ENCODE measurements at regions not wholly inside any gene's neighbourhood (a gene's known extent, or its start where the extent isn't known, plus 50 kb on each side); places are given as distances from the start of the nearest gene placed in this dataset.

DNA sequence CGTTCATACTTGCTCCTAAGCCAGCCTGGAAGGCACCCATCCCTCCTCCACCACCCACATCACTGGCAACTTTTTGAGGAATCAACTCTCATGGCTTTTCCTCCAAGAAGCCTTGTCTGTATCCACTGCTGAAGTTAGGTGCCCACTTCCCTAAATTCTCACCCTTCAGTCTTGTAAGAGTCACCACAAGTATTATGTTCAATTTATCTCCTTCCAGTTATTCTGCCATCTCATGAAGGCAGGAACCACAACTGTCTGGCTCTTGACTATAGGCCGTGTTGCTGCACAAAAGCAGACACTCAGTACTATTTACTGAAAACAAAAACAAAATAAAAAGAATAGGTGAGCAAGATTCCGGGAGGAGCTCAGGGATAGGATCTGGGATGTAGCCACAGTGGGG, 234.8 kb downstream of the CYRIA start:
- Histone ChIP-seq H4K91ac (ENCODE audit: insufficient read length, low read depth, low read length) (no peak overlapping the region), H2AFZ (ENCODE audit: low read length) (no peak overlapping the region), H3K4me2 (ENCODE audit: insufficient read depth, insufficient read length, low read length) (no peak overlapping the region), H3T11ph (ENCODE audit: low read length) (no peak overlapping the region), H4K8ac (replicated peaks; ENCODE audit: insufficient read length, low read depth, low read length) (no peak overlapping the region), H2BK120ac (ENCODE audit: low read depth, low read length, poor library complexity, severe bottlenecking) (no peak overlapping the region), H4K20me1 (ENCODE audit: control insufficient read depth, insufficient read depth, insufficient read length) (no peaks in the 10 kb centered on the region), H2BK12ac (ENCODE audit: insufficient read length, low read depth, low read length) (no peak overlapping the region), H3K4me1 (ENCODE audit: insufficient read depth, low read length) (no peaks in the 10 kb centered on the region), H4K5ac (ENCODE audit: insufficient read length, low read depth, low read length) (no peak overlapping the region), H2BK5ac (ENCODE audit: insufficient read length, low read length) (no peak overlapping the region), H3K9me3 (ENCODE audit: control insufficient read depth, low read depth, low read length) (no peaks in the 10 kb centered on the region), H3K23me2 (ENCODE audit: insufficient read length, low read depth, low read length, poor library complexity, severe bottlenecking) (no peaks in the 10 kb centered on the region), H3K9ac (ENCODE audit: extremely low read depth, insufficient read length, low read length) (no peak overlapping the region), H3K27me3 (ENCODE audit: insufficient read depth, low read length) (no peaks in the 10 kb centered on the region), H3K56ac (ENCODE audit: insufficient read length, low read depth, low read length) (no peak overlapping the region), H3K27ac (ENCODE audit: insufficient read length, low read depth, low read length) (no peak overlapping the region), H3K79me1 (ENCODE audit: insufficient read depth, low read depth, low read length, poor library complexity, severe bottlenecking) (no peaks in the 10 kb centered on the region), H3K79me2 (ENCODE audit: insufficient read depth, low read length) (no peaks in the 10 kb centered on the region), H3K4ac (ENCODE audit: low read depth, low read length) (no peak overlapping the region), H2BK20ac (ENCODE audit: low read depth, low read length, poor library complexity, severe bottlenecking) (no peak overlapping the region), H3K14ac (ENCODE audit: insufficient read depth, low read length) (no peak overlapping the region), H2BK15ac (ENCODE audit: low read depth, low read length) (no peak overlapping the region), H3K23ac (ENCODE audit: insufficient read length, low read depth, low read length) (no peak overlapping the region), H2AK5ac (ENCODE audit: insufficient read length, low read length) (no peak overlapping the region), H3K18ac (ENCODE audit: insufficient read length, low read depth, low read length) (no peak overlapping the region)
- DNase-seq: no peak
- H3K4me1 Mint-ChIP-seq: no peaks in the 10 kb centered on the region
- H3K36me3 Mint-ChIP-seq (ENCODE audit: insufficient read depth in 1 of 3, low read depth in 3 of 3): no peaks in the 10 kb centered on the region
- TF ChIP-seq CTCF (conservative IDR thresholded peaks at IDR 0.05): no peak
- peaks cover 2% of the 10 kb centered on the region; the same call in 1 of the 2 replicates for H3K27me3 Mint-ChIP-seq (ENCODE audit: low read depth)
- H3K9me3 Mint-ChIP-seq: no peaks in the 10 kb centered on the region
- no peak overlapping the region for H3K27ac Mint-ChIP-seq
- H3K4me3 Mint-ChIP-seq: no peak overlapping the region
- WGBS (ENCODE audit: extremely low coverage, insufficient read length, low lambda C conversion rate): no CpG with 5 or more reads among the region's 3 CpGs

Measured in H9 (cell line).